Retinal pigment epithelial cell (primary cell): ENCODE measurements at regions not wholly inside any gene's neighbourhood (a gene's known extent, or its start where the extent isn't known, plus 50 kb on each side); places are given as distances from the start of the nearest gene placed in this dataset.
"Not testable (repeated sequence)": the region's sequence is repeated elsewhere in the genome, so short reads cannot be mapped to it uniquely, and the experiment has no call there.

Source experiments
- DNase-seq: peaks from one replicate; pipeline ENCODE4 v3.0.0-alpha.2; 2010; ENCODE audit warnings: low read depth
- H3K4me3 ChIP-seq: 2 replicates; pipeline ENCODE4 v1.5.1; 2011; ENCODE audit warnings: mild to moderate bottlenecking, low read length, control low read depth, moderate library complexity
- CTCF ChIP-seq: conservative IDR thresholded peaks from 2 replicates; pipeline ENCODE4 v1.5.1; 2011; ENCODE audit warnings: low read depth, low read length, control low read depth, inconsistent platforms

GRCh38 chrX:27350476-27350875 lies 112.7 kb downstream of the PPP4R3C start:
- no peak overlapping the region for H3K4me3 ChIP-seq
- no peak for TF ChIP-seq CTCF
- no peak for DNase-seq

- no peak for DNase-seq
- H3K4me3 ChIP-seq = no peak overlapping the region
- peak; percentile 81 for TF ChIP-seq CTCF
Observed at GRCh38 chrX:27336466-27337091, 126.6 kb downstream of the PPP4R3C start.

- no peak overlapping the region for H3K4me3 ChIP-seq
- DNase-seq = no peak
- no peak for TF ChIP-seq CTCF
Observed at GRCh38 chrX:27321632-27322031, 141.5 kb downstream of the PPP4R3C start.

GRCh38 chrX:27309406-27309805 lies 153.7 kb downstream of the PPP4R3C start:
- DNase-seq = no peak

GRCh38 chrX:27307546-27307945 lies 155.6 kb downstream of the PPP4R3C start:
- no peak for DNase-seq
- no peak for TF ChIP-seq CTCF

More at GRCh38 chrX:27309406-27309805, 153.7 kb downstream of the PPP4R3C start:
- H3K4me3 ChIP-seq = no peak overlapping the region
- no peak for TF ChIP-seq CTCF

GRCh38 chrX:27292552-27292951 lies 170.6 kb downstream of the PPP4R3C start:
- DNase-seq, H3K4me3 ChIP-seq: not testable (repeated sequence)

More at GRCh38 chrX:27307546-27307945, 155.6 kb downstream of the PPP4R3C start:
- H3K4me3 ChIP-seq = no peak overlapping the region

GRCh38 chrX:27276751-27277150 lies 186.4 kb downstream of the PPP4R3C start:
- no peak overlapping the region for H3K4me3 ChIP-seq
- DNase-seq = no peak
- no peak for TF ChIP-seq CTCF
